GM18861 (cell line): ENCODE measurements at regions not wholly inside any gene's neighbourhood (a gene's known extent, or its start where the extent isn't known, plus 50 kb on each side); places are given as distances from the start of the nearest gene placed in this dataset.

Source experiments
- ATAC-seq: cut with Tn5 transposase; IDR thresholded peaks from one replicate; pipeline ENCODE4 v1.9.1; 2021; ENCODE audit not compliant: unreplicated experiment

DNA sequence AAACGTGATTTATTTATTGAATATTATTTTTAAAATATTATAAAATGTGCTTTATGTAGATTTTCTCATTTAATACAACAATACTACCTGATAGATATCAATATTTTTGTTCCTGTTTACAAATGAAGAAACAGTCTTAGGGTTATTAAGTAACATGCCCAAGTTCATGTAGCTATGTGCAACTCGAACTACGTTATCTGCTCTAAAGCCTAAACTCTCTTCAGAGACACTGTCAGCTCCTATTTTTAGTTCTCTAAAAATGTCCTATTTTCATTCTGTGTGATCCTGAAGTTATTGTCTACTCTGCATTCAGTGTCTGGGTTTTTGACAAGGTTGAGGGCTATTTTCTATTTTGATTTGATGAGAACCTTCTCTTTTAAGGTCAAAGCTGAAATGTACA lies 550.1 kb upstream of the B3GALT2 start:
- no peak for ATAC-seq

DNA sequence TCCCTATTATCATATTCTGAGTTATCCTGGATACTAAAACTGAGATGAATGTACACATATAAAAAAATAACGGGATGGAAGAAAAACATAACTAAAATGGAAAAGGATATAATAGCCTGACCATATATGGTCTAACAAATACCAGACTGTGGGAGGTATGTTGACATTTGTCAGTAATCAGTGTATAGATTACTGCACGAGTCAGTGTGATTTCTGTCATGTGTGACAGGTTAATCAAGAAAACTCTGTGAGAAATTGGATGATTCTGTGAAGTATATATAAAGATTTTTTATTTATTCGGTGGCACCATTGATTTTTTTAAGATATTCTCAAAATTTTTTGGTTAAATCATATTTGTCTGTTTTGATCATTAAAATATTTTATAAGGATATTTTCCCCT lies 547.3 kb upstream of the B3GALT2 start:
- ATAC-seq = no peak

DNA sequence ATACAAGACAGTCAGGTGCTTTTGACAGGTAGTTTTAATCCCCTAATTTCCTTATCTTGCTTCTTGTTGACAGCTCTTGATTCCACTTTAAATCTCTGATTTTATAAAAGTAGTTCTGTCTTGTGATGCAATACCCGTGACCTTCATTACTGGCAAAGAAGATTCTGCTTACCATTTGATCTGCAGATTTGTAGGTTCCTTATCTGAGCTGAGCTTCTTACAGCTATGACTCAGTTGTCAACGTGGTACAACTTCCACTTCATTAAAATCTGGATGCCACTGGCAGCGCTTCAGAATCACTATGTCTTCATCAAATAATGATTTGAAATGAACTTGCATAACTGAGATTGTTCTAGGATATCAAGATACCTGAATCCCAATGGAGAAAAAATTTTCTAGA lies 543.6 kb upstream of the B3GALT2 start:
- no peak for ATAC-seq

DNA sequence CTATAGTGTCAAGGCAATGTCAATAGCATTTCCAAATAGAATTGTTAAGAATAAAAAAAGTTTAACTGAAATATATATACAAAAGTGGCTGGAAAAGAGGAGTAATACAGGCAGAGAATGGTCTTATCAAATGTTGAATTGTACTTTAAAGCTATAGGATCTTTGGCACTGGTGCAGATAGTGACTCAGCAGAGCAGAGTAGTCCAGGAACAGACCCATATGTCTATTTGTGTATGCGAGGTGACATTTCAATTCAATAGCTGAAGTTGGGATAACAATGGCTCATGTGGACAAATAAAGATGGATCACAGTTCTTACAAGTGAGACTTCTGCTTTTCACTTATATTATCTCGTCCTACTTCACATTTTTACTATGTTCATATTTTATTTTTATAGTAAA lies 543.0 kb upstream of the B3GALT2 start:
- ATAC-seq = no peak

DNA sequence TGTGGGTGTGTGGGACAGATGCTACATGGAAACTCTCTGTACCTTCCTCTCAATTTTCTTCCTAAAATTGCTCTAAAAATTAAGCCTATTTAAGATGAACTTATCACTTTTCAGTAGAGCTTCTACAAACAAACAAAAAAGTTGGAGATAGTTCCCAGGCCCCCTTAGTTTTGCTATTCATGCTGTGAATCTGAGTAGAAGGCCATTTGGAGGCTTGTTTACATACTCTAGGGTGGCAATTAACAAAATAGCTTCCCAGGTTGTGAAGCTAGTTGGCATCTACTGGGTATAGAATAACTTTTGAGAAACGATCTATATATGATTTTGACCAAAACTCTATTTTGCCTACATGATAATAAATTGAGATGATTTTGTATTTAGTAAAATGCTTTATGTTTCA lies 541.4 kb upstream of the B3GALT2 start:
- no peak for ATAC-seq

DNA sequence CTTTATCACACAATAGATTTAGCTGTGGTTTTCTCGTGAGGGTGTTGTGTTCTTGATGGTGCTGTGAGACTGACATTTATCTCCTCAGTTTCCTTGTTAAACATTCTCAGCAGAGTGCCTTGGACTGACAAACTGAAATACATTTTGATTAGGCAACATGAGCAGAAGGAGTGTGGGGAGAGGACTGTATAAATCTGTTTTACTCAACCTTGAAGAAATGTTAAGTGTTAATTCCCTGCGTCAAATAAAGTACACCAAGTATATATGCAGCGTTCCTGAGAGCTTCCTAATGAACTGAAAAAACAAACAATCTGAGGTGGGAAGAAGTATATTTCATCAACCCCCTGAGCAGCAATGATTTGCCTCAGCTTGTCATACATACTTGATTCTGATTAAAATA lies 540.3 kb upstream of the B3GALT2 start:
- no peak for ATAC-seq

DNA sequence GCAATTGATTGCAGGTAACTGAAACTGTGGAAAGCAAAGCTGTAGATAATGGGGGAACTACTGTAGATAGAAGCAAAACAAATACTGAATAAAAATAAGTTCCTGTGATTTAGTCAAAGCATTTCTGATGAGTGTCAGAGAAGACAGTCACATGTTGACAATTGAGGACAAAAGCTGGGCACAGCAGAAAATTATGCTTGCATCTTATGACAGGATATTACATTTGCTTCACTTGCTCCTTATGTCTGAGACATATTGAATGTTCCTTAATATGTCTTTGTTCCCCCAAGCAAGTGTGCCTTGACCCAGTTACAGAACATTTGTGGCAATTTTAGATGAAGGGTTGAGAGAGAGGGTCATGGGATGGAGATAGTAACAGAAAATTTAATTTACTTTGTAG lies 526.0 kb upstream of the B3GALT2 start:
- ATAC-seq = no peak

DNA sequence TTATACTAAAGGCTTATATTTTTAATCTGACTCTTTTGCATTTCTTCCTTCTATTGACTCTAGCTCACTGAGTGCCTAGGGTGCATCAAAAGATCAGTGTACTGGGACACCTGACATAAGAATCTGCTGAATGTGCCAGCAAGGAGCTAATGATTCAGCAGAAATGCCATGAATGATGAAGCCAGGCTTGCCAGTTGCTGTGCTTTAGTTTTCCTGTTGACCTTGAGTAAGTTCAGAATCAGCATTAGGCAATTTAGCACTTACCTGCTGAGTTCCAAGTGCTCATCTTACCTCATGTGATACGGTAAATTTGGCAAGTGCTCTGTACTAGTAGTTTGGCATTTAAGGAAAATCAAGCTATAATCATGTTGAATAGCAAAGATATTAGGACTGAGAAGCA lies 523.2 kb upstream of the B3GALT2 start:
- ATAC-seq = no peak

DNA sequence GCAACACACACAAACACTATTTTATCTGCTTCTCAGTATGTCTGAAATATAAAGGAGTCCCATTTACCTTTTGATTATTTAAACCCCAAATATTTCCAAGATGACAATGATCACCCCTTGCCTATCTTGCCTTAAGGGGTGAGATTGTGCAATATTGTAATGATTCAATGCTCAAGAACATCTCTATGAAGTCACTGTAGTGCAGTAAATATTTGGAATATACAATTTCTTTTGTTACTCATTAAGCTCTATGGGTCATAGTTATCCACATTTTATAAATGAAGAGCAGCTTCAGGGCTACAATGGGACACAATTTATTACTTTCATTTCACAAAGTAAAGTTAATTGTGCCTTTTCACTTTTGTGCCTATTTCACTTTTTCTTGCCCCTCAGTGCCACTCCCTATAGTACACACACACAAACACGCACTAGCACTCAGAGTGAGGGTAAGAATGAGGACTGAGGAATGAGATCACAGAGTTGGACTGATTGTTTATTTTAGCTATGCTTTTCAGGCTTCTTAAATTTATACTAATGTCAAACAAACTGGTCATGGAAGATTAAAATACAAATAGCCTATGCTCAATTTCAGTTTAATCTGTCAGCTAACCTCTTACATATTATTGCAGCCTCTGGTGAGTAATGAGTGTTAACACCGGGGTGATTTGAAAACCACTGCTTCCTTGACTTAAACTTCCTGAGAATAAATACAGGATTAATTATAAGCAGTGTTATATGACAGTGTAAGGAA lies 521.0 kb upstream of the B3GALT2 start:
- no peak for ATAC-seq

DNA sequence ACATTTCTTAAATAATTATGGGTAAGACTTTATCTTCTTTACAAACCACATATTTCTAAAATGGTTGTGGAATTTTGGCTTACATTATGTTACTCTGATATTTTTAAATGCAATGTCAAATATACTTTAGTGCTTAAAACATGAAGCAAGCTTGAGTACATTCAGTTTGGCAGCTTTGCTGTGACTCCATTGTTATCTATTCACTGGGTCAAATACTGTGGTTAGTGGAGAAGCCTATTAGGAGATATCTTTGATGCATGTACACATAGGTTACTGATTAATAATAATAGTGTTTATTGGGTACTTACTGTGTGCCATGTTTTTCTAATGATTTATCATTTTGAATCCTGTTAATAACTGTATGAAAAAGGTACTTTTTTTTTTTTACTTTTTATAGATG lies 520.4 kb upstream of the B3GALT2 start:
- no peak for ATAC-seq

DNA sequence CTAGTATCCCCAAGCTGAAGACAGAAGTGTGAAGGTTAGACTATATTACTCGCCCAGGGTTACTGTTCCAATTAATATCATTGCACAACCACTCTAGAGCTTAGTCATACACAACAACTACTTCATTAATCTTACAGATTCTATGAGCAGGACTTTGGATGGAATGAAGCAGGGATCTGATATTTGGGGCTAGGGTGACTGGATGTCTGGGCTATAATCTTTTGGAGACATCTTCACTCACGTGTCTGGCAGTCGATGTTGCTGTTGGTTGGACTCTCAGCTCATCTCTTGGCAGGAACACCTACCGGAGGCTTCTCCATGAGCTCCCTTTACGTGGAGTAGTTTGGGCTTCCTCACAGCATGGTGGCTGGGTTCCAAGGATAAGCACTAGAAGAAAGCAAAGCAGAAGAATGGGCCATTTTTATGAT lies 519.2 kb upstream of the B3GALT2 start:
- no peak for ATAC-seq

DNA sequence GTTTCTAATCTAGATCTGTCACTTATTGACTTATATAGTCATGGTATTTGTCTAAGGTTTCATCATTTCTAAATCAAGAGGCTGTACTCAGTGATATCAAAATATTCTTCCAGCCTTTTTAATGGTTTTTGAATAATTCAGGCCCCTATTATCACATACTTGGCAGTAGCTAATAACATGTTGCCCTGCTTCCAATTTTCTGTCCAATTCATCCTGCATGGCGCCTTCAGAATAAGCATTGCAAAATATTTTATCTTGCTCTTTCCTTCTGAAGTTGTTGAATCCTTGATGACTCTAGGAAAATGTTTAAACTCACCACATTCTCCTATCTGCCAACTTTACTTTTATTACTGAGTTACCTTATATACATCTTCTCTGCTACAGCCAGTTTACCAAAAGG lies 517.2 kb upstream of the B3GALT2 start:
- no peak for ATAC-seq

DNA sequence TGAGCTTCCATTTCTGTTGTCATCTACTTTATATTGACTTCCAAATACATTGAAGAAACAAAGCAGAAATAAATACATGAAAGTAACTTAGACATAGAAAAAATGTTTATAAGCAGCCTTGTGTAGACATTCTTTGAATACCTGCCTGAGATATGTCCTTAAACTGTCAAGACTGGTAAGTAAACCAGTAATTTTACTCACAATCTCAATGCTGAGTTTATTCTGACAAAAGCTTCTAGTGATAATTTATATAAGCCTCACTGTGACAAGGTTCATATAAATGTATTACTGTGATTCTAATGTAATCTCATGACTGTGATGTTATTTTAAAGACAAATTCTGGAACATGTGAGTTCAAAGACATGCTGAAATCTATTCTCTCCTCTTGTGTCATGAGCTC lies 516.7 kb upstream of the B3GALT2 start:
- no peak for ATAC-seq

DNA sequence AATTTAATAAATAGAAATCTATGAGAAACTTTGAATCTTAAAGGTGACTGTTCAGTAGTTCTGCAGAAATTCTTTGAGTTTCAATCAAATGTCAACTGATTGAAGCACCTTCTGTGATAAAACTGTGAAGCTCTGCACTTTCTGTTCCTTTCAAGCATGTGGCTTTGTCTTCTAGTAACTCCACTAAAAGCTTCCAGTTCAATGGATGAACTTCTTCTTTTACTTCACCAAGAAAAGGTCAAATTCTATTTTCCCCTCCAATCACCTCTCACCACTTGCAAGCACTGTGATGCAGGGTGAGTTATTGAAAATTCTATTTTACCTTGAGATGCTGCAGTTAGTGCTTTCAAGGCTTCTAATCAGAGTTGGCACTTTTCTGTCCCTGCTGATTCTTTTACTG lies 515.3 kb upstream of the B3GALT2 start:
- ATAC-seq = no peak

DNA sequence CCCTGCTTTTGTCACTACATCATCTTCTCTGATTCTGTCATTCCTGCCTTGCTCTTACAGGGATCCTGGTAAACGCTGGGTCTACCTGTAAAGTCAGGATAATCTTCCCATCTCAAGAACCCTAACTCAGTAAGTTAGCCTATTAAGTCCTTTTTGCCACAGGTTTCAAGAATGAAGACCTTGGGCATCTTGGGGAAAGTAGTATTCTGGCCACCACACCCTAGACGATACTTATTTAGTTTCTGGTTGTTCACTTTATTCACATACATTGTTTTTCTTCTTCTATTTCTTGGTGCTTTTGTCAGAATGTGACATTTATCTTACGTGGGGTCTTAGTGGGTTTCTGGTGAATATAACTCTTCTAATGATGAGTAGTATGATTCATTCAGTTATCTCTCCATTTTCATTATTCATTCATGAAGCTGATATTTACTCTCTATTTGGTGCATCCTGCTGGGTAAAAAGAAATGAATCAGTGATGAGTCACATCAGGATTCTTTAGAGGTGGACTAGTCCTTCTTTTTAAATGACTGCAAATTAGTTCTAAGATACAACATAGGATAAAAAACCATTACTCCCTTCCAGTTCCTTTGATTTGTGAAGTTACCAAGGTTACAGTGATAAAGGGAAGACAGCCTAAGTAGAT lies 514.4 kb upstream of the B3GALT2 start:
- no peak for ATAC-seq

DNA sequence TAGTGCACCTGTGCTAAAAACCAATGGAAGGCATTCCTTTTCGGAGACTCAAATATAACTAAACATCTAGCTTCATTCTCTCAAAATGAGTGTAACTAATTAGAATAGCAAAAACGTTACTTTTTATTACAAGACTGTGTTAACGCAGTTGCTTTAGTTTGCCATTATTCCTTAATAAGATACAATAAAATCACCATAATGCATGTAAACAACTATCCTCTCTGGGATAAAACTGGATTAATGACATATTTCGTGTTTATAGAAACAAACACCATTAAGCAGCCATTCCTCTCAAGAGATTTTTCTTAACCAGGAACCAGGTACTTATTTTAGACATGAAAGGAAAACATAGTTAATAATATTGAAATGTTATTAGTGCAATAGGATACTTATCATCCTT lies 512.8 kb upstream of the B3GALT2 start:
- ATAC-seq = no peak

DNA sequence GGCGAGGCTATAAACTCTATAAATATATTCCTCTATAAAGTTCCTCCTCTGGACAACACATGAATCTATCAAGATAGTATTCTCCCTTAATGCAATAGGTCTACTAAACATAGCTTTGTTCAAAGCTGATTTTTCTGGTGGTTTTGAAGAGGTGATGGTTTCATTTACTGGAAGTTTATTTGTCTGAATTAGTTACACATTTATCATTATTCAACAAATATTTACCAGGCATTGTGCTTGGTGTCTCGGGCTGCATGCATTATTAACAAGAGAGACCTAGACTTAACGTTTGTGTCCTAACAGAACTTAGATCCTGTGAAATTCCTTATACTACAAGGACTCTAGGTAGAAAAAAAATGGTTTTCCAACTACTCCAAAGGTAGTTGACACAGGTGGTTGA lies 511.4 kb upstream of the B3GALT2 start:
- no peak for ATAC-seq

DNA sequence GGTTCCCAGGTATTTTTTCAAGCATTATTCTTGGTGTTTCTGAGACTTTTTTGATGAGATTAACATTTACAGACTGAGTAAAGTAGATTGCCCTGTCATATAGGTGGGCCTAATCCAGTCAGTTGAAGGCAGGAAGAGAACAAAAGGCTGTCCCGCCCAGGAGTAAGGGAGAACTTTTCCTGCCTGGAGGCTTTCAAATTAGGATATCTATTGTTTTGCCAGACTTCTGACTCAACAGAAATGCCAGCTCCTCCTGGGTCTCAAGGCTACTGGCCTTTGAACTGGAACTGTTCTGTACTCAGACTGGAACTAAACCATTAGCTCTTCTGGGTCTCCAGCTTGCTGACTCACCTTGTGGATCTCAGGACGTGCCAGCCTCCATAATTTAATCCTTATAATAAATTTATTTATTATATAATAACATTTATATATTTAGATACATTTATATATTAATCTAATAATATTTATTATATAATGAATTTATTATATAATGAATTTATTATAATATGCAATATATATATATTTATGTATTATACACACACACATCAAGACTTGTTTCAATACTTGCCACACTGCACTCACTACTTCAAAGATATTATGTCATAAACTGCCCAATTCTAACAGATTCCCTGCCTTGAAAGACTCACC lies 510.8 kb upstream of the B3GALT2 start:
- no peak for ATAC-seq

DNA sequence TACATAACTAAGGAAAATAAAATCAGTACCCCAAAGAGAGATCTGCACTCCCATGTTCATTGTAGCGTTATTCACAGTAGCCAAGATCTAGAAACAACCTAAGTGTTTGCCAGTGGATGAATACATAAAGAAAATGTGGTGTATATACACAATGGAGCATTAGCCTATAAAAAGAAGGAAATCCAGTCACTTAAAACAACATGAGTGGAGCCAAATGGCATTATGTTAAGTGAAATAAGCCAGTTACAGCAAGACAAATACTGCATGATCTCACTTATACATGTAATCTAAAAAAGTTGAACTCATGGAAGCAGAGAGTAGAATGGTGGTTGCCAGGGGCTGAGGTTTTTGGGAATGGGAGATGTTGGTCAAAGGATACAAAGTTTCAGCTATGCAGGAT lies 508.3 kb upstream of the B3GALT2 start:
- no peak for ATAC-seq

DNA sequence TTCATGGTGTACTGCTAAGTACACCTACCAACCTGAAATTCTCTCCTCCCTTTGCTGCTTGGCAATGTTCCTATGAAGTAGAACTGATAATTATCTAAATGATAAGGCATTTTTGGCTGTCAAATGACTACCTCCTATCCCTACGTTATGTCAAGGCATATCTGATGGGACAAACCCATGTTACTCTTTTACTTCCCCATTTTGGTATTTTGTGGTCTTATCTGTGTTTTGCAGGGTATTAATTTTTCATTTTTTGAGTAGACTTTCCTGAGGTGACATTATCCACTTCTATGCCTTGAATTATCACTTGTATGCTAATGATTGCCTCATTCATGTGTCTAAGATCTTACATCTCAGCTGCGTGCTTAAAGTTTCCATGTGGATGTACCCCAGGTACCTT lies 499.6 kb upstream of the B3GALT2 start:
- ATAC-seq = no peak

DNA sequence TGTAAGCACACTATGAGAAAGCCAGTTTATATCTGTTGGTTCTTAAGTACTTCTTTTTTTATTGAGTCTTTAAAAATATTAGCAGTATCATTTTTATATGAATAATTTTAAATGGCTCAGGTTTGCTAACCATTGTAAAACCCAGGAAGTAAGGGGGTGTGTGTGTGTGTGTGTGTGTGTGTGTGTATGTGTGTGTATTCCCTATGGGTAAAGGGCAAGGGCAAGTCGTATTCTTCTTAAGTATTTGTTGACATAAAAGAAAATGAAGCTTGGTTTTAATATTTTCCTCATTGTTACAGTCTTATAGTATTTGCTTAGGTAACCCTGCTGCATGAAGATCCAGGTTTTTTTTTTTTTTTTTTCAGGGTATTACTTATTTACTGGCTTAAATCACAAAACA lies 495.0 kb upstream of the B3GALT2 start:
- no peak for ATAC-seq

DNA sequence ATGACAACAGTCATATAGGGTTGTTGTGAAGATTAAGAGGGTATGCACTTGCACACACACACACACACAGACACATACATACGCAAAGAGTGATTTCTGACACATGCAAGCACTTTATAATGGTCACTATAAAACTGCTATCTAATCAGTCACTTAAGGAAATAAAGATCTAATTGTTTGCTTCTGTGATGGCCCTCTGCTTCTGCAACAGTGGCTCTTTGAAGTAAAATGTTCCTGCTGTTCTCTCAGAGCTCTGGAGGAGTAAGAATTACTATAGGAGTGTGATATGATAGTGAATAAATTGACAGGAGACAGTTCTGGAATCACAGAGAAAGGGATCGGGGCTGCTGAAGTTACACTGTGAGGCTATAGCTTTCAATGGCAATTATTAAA lies 494.5 kb upstream of the B3GALT2 start:
- no peak for ATAC-seq
